Activated gamma-delta T cell treated with Interleukin-2 at 50 U/mL for 16 hours (primary cell): ENCODE measurements at regions not wholly inside any gene's neighbourhood (a gene's known extent, or its start where the extent isn't known, plus 50 kb on each side); places are given as distances from the start of the nearest gene placed in this dataset.

Experiments used
- DNase-seq: peaks from one replicate; pipeline ENCODE4 v3.0.0-alpha.2; 2020

GRCh38 chr15:62726461-62726860 is 316.1 kb upstream of the TPM1 start:
- DNase-seq: no peak

GRCh38 chr15:62727501-62727900 is 315.0 kb upstream of the TPM1 start:
- no peak for DNase-seq

- no peak for DNase-seq
Observed at GRCh38 chr15:62730825-62731224, 311.7 kb upstream of the TPM1 start.

- DNase-seq: no peak
Observed at GRCh38 chr15:62732078-62732477, 310.5 kb upstream of the TPM1 start.

GRCh38 chr15:62734706-62735105 is 307.8 kb upstream of the TPM1 start:
- no peak for DNase-seq

GRCh38 chr15:62736756-62737155 is 305.8 kb upstream of the TPM1 start:
- DNase-seq: no peak

- DNase-seq: no peak
Observed at GRCh38 chr15:62737551-62737950, 305.0 kb upstream of the TPM1 start.

GRCh38 chr15:62739082-62739481 is 303.5 kb upstream of the TPM1 start:
- DNase-seq: no peak

- DNase-seq: no peak
Observed at GRCh38 chr15:62739507-62739906, 303.0 kb upstream of the TPM1 start.

GRCh38 chr15:62740141-62741004 is 302.2 kb upstream of the TPM1 start:
- DNase-seq: no peak

- no peak for DNase-seq
Observed at GRCh38 chr15:62741106-62741505, 301.4 kb upstream of the TPM1 start.

- DNase-seq: peak; percentile 22
Observed at GRCh38 chr15:62742409-62743171, 300.0 kb upstream of the TPM1 start.

- no peak for DNase-seq
Observed at GRCh38 chr15:62745621-62746225, 296.8 kb upstream of the TPM1 start.

- no peak for DNase-seq
Observed at GRCh38 chr15:62748196-62748595, 294.4 kb upstream of the TPM1 start.

GRCh38 chr15:62749036-62749815 is 293.3 kb upstream of the TPM1 start:
- DNase-seq: no peak

- DNase-seq: no peak
Observed at GRCh38 chr15:62750471-62750870, 292.1 kb upstream of the TPM1 start.

- DNase-seq: no peak
Observed at GRCh38 chr15:62752657-62753517, 289.7 kb upstream of the TPM1 start.

- no peak for DNase-seq
Observed at GRCh38 chr15:62753518-62754221, 288.9 kb upstream of the TPM1 start.

GRCh38 chr15:62756326-62756994 is 286.1 kb upstream of the TPM1 start:
- no peak for DNase-seq

- DNase-seq: no peak
Observed at GRCh38 chr15:62756995-62757360, 285.6 kb upstream of the TPM1 start.

GRCh38 chr15:62757535-62757934 is 285.0 kb upstream of the TPM1 start:
- DNase-seq: no peak
